Right ventricle myocardium superior (tissue), 1 donor: ENCODE measurements at regions not wholly inside any gene's neighbourhood (a gene's known extent, or its start where the extent isn't known, plus 50 kb on each side); places are given as distances from the start of the nearest gene placed in this dataset.
A peak's percentile ranks its signal among the peaks of the same experiment; 100 is the strongest.
"Not testable (repeated sequence)": the region's sequence is repeated elsewhere in the genome, so short reads cannot be mapped to it uniquely, and the experiment has no call there.

Experiments used
- ATAC-seq: fragments of 200-7000 bp; cut with Tn5 transposase; one replicate; pipeline ENCODE4 v1.9.1; 2020; ENCODE audit warnings: mild to moderate bottlenecking; ENCODE audit not compliant: poor library complexity
- DNase-seq: peaks from one replicate; pipeline ENCODE4 v3.0.0-alpha.2; 2020
- intact Hi-C: fragments of 100-400 bp; cut with DNase I; formaldehyde crosslinking; loops from one replicate; pipeline ENCODE4 v1.11.2; 2022
- donor health status: DM: no; HTN: yes; CAD: no; lungs with severe emphysema.

GRCh38 chr2:236910781-236911495 lies 174.8 kb upstream of the COPS8 start:
- ATAC-seq (no peak), DNase-seq (no peak)
- intact Hi-C loops = no loop called here

- DNase-seq = no peak
- ATAC-seq = no peak
- intact Hi-C loops = no loop called here
Observed at GRCh38 chr2:236912326-236913120, 173.2 kb upstream of the COPS8 start.

- intact Hi-C loops = no loop called here
- no peak for ATAC-seq
- no peak for DNase-seq
Observed at GRCh38 chr2:236915186-236915585, 170.5 kb upstream of the COPS8 start.

- DNase-seq (no peak), ATAC-seq (no peak)
- intact Hi-C loops = no loop called here
Observed at GRCh38 chr2:236915726-236916125, 170.0 kb upstream of the COPS8 start.

DNA sequence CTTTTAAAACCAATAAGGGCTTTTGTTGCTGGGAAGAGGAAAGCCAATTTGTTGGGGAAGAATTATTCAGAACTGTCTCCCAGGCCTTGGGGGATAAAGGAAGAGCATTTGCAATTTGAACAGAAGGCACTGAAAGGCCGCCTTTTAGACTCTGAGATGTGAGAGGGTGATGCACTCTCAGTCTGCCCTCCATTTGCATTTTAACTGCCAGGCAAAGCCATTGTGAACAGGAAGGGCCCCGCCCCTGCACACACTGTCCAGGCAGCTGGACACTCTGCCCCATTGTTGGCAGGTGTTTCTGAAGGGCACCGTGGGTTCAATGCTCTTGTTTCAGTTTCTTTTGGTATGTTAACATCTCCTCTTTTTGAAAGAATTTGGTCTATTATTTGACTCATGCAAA lies 169.5 kb upstream of the COPS8 start:
- intact Hi-C loops = no loop called here
- ATAC-seq (no peak), DNase-seq (no peak)

DNA sequence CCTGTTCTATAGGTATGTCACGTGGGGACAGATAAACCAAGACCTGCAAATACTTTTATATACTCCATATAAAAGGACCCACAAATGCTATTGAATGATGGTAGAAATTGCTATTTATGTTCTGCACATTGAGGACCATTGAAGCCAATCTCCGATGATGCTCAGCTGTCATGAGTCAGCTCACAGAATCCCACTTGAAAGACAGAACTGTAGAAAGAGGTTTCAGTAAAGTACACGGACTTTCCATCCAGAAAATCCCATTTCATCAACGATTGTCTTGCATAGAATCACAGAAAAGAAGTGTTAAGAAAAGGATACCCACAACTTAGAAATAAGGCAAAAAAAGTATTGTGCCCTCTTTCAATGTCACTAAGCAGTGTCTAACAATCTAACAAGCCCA lies 169.0 kb upstream of the COPS8 start:
- intact Hi-C loops = no loop called here
- DNase-seq = no peak
- ATAC-seq = no peak

GRCh38 chr2:236917164-236917563 lies 168.5 kb upstream of the COPS8 start:
- DNase-seq (no peak), ATAC-seq (no peak)
- intact Hi-C loops = no loop called here

GRCh38 chr2:236918545-236918944 lies 167.1 kb upstream of the COPS8 start:
- DNase-seq (no peak), ATAC-seq (no peak)
- intact Hi-C loops = no loop called here

- ATAC-seq = no peak
- DNase-seq = no peak
- intact Hi-C loops = no loop called here
Observed at GRCh38 chr2:236919209-236919608, 166.5 kb upstream of the COPS8 start.

DNA sequence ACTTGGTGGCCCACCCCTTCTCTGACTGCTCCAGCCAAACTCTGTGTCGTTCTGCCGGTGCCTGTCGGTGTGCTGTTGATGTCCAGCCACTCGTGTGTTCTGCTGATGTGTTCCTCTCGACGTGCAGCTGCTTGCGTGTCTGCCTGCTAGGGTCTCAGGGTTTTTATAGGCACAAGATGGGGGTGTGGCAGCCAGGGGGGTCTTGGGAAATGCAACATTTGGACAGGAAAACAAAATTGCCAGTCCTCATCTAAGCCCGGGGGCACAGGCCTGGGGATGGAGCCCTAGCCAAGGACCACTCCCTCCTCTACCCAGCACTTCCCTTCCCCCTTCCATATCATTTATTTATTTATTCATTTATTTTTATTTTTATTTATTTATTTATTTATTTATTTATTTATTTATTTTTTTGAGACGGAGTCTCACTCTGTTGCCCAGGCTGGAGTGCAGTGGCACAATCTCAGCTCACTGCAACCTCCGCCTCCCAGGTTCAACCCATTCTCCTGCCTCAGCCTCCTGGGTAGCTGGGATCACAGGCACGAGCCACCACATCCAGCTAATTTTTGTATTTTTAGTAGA lies 165.8 kb upstream of the COPS8 start:
- intact Hi-C loops, DNase-seq, ATAC-seq: not testable (repeated sequence)

- ATAC-seq (no peak), DNase-seq (no peak)
- intact Hi-C loops = no loop called here
Observed at GRCh38 chr2:236922061-236922460, 163.6 kb upstream of the COPS8 start.

DNA sequence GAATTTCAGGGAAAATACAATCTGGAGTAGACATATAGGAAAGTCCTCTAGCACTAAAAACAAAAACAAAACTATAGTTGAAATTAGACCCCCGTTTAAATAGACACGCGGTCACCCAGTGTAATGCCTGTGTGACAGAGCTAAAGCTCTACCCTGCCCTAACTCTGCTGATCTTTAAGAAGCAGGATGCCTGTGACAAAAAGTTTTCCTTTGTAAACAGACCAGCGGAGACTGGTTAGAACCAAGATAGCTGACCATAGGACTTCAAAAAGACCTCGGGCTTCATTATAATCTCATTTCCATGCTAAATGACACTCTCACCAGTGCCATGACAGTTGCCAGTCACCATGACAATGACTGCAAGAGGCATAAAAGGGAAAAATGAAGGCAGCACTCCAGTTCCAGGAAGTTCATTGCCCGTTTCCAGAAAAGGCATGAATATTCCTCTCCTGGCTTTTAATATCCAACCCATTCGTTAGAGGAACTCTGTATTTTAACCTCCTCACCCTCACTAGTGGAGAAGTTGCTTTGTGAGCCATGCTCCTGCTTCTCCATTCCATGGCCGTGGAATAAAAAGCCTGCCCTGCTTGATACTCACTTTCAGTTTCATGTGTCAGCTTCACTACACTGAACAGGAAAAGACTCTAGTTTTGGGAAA lies 157.2 kb upstream of the COPS8 start:
- DNase-seq (no peak), ATAC-seq (peak; percentile 66)
- intact Hi-C loops = no loop called here

GRCh38 chr2:236932831-236933361 lies 152.8 kb upstream of the COPS8 start:
- DNase-seq (no peak), ATAC-seq (no peak)
- intact Hi-C loops = no loop called here

DNA sequence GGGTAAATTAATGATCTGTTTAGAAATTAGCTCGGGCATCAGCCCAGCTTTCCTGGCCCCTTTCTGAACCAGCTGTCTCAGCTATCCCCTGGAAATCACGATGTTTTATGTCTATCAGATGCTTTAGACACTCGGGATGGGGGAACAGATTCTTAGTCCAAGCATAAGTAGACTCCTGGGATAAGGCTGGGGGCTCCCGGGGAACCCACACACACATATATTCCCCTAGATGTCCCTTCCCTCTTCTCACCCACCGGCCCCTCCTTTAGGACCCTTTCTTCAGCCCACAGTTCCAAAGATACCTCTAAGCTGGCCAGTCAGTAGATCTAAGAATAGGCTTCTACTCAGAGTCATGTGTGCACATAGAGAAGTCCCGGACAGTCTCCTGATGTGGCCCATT lies 151.5 kb upstream of the COPS8 start:
- no peak for DNase-seq
- ATAC-seq = no peak
- intact Hi-C loops = no loop called here

DNA sequence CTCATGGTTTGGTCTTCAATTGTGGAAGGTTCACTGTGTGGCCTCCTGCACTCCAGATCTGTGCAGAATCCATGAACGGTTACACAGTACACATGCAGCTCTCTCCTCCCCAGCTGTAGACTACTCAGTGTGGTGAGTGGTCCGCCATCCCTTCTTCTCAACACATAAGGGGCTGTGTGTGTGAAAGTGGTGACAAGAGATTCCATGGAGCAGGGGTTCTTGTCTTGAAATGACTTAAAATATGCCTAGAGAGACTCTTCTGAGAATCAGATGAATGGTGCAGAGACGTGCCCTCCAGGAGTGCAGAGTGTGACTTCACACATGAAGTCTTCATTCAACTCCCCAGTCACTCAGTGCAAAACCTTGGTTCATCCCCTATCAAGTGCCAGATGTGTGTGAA lies 151.0 kb upstream of the COPS8 start:
- ATAC-seq (no peak), DNase-seq (no peak)
- intact Hi-C loops = no loop called here

DNA sequence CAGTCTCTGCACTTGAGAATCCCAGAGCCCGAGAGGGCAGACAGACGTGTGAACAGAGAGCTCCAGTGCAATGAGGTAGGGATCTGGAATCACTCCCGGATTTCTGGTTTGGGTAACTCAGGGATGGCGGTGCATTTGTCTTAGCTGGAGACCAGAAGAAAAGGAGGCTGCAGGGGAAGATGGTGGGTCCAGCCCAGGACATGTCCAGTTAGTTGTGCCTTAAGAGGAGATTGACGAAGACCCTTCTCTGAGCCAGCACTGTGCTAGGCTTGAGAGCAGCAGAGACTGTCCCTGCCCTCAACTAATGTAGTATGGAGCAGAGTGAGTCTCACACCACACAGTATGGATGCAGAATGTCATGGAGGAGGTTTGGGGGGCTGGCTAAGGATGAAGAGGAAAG lies 150.6 kb upstream of the COPS8 start:
- ATAC-seq (no peak), DNase-seq (no peak)
- intact Hi-C loops = no loop called here

- DNase-seq (no peak), ATAC-seq (no peak)
- intact Hi-C loops = no loop called here
Observed at GRCh38 chr2:236935631-236936445, 149.9 kb upstream of the COPS8 start.

DNA sequence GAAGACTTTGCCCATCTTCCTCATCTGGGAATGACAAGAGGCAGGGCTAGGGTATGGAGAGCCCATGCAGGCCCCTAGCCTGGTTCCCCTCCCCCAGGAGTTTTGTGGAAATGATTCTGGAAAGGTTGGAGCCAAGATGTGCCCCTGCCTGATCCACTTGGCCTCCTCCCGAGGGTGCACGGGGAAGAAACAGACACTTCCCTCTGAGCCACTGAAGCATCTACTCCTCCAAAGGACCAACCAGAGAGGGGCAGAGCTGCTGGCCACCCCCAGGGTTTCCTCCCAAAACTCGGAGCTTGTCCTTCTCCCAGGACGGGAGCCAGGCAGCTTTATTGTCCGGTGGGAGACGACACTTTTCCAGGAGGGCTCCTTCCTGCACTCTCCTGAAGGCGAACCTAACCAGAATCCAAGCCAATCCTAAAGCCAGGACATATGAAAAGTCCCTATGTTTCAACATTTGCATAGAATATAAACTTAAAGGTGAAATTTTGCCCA lies 149.2 kb upstream of the COPS8 start:
- no peak for DNase-seq
- intact Hi-C loops = no loop called here

More for the DNA sequence above, 149.2 kb upstream of the COPS8 start:
- ATAC-seq = no peak
